Mesothelial cell of epicardium (in vitro differentiated cells): ENCODE measurements at regions not wholly inside any gene's neighbourhood (a gene's known extent, or its start where the extent isn't known, plus 50 kb on each side); places are given as distances from the start of the nearest gene placed in this dataset.

Experiments
- DNase-seq, 2 experiments: peaks; one replicate each; pipeline ENCODE4 v3.0.0; 2021; ENCODE audit warnings: low spot score in 2 of 2; ENCODE audit not compliant: unreplicated experiment in 2 of 2
- H3K27ac Mint-ChIP-seq: 2 replicates; pipeline ENCODE4 v1.8.0; 2021; ENCODE audit warnings: mixed read lengths
- H3K27me3 Mint-ChIP-seq: 2 replicates; pipeline ENCODE4 v1.8.0; 2021; ENCODE audit warnings: low read depth, mixed read lengths
- H3K36me3 Mint-ChIP-seq: 2 replicates; pipeline ENCODE4 v1.8.0; 2021; ENCODE audit warnings: mixed read lengths
- H3K4me1 Mint-ChIP-seq: 2 replicates; pipeline ENCODE4 v1.8.0; 2021; ENCODE audit warnings: mixed read lengths
- H3K4me3 Mint-ChIP-seq: 2 replicates; pipeline ENCODE4 v1.8.0; 2021; ENCODE audit warnings: mild to moderate bottlenecking, moderate library complexity, mixed read lengths
- H3K9me3 Mint-ChIP-seq: 2 replicates; pipeline ENCODE4 v1.8.0; 2021; ENCODE audit warnings: mixed read lengths
- TF ChIP-seq, protein P1 (sequence below): fragments of 200-600 bp; sonication (generic); IDR thresholded peaks from one replicate; pipeline ENCODE4 v1.5.0; 2021; ENCODE audit warnings: antibody characterized with exemption; ENCODE audit not compliant: unreplicated experiment

DNA sequence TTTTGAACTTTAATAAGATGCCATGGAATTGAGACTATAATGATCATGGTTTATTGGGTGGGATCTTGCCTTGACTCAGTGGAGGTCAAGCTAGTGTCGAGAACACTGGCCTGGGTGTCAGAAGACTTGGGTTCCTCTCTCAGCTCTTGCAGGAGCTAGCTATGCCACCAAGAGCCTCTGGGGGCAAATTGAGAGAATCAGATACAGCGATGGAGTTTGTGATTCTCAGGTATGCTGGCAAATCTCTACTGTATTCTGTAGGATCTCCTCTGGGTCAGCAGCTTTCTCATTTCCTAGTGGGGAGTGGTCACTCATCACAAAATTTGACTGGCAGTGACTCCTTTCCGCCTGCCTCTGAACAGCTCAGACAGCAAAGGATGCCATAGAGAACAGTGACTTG lies 477.0 kb downstream of the RNF144A start:
- H3K4me1 Mint-ChIP-seq = peaks cover 10% of the 10 kb centered on the region

DNA sequence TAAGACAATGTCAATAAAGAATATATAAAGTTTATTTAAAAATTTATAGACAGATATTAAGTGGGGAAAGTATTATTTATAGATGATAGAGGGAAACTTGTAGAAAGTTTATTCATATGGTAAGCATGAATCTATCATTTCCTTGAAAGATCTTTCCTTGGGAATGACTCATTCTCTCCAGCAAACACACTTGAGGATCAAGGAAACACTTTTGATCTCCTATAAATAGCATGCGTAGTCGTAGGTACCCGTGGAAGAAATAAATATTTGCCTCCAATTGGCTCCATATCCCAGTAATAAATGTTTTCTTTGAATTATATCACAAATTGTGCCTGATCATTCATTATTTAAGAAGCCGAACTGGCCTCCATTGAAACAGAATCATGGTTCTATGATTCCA lies 483.4 kb downstream of the RNF144A start:
- Mint-ChIP-seq H3K27ac (no peak overlapping the region), H3K27me3 (no peaks in the 10 kb centered on the region), H3K36me3 (no peaks in the 10 kb centered on the region), H3K9me3 (no peaks in the 10 kb centered on the region), H3K4me3 (no peak overlapping the region), H3K4me1 (peaks cover 26% of the 10 kb centered on the region)
- no peak for DNase-seq
- TF ChIP-seq, protein P1, sequence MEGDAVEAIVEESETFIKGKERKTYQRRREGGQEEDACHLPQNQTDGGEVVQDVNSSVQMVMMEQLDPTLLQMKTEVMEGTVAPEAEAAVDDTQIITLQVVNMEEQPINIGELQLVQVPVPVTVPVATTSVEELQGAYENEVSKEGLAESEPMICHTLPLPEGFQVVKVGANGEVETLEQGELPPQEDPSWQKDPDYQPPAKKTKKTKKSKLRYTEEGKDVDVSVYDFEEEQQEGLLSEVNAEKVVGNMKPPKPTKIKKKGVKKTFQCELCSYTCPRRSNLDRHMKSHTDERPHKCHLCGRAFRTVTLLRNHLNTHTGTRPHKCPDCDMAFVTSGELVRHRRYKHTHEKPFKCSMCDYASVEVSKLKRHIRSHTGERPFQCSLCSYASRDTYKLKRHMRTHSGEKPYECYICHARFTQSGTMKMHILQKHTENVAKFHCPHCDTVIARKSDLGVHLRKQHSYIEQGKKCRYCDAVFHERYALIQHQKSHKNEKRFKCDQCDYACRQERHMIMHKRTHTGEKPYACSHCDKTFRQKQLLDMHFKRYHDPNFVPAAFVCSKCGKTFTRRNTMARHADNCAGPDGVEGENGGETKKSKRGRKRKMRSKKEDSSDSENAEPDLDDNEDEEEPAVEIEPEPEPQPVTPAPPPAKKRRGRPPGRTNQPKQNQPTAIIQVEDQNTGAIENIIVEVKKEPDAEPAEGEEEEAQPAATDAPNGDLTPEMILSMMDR = no peak

More for the DNA sequence above, 477.0 kb downstream of the RNF144A start:
- TF ChIP-seq, protein P1 = no peak
- Mint-ChIP-seq H3K9me3 (no peaks in the 10 kb centered on the region), H3K27ac (no peak overlapping the region), H3K4me3 (no peak overlapping the region), H3K27me3 (no peaks in the 10 kb centered on the region), H3K36me3 (no peaks in the 10 kb centered on the region)
- no peak for DNase-seq

DNA sequence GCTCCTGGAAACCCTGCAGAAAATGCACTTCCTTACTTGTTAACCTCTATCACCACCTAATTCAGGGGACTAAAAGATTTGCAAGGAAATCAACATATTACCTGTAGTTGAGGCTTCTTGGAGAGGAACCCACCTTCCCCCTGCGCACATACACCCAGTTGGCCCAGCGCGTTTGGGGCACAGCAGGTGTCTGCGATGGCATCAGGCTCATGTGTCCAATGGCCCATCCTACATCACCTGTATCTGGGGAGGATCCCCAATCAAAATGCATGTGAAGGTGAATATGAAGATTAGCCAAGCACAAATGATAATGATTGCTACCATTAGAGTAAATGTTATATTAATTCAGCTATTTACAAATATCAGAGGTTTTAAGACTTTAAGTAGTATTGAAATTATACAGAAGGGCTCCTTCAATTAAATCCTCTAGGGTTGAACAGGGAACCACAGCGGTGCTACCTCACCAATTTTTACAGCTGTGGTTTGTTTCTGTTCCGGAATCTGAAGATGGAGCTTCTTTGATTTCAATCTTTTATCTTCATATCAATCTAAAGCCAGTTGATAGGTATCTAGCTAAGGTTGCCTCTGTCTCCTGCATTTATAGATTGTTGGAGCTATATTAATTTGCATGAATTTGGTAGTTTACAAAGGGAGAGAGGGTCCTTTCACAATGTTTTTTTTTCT lies 486.0 kb downstream of the RNF144A start:
- Mint-ChIP-seq H3K9me3 (no peaks in the 10 kb centered on the region), H3K4me3 (no peak overlapping the region), H3K27me3 (no peaks in the 10 kb centered on the region), H3K27ac (no peak overlapping the region), H3K36me3 (no peaks in the 10 kb centered on the region), H3K4me1 (peaks cover 33% of the 10 kb centered on the region)
- TF ChIP-seq, protein P1 = no peak
- no peak for DNase-seq

DNA sequence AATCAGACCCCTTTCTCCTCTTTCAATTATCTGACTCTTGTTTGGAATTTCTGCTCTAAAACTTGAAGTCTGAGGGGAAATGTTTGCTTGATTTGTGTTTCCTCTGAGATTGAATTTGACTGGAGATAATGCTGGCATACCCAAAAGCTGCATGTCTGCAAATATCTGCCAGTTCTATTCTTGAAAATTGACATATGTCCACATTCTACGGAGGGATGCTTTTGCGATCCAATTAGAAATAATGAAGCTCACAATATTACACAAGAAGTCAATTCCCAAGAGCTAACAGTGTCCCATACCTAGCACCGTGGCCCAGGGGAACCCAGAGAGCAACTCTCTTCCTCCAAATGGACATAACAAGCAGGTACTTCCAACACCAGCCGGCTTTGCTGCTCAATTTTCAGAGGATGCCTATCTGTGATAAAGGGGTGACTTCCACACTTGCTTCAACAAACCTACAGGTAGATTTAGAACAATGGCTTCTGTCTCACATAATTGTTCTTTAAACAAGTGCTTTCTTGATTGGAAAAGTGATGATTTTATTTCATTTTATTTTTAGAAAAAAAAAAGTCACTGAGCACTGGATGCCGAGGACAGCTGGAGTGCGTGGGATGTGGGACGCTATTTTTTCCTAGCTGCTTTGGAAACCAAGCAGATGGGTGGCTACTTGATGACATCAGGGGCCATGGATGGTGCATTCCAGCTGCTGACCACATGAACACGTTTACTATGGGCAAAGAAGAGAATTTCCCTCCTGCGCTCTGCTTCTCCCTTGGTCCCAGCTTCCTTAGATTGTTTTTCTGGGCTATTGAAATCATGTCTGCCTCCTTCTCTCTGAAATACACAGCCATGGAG lies 488.9 kb downstream of the RNF144A start:
- H3K36me3 Mint-ChIP-seq = no peaks in the 10 kb centered on the region
- H3K4me1 Mint-ChIP-seq = peaks cover 31% of the 10 kb centered on the region
- no peaks in the 10 kb centered on the region for H3K9me3 Mint-ChIP-seq
- no peak overlapping the region for H3K27ac Mint-ChIP-seq
- no peak for DNase-seq
- H3K27me3 Mint-ChIP-seq = peaks cover 3% of the 10 kb centered on the region
- H3K4me3 Mint-ChIP-seq = no peak overlapping the region
- TF ChIP-seq, protein P1 = no peak

DNA sequence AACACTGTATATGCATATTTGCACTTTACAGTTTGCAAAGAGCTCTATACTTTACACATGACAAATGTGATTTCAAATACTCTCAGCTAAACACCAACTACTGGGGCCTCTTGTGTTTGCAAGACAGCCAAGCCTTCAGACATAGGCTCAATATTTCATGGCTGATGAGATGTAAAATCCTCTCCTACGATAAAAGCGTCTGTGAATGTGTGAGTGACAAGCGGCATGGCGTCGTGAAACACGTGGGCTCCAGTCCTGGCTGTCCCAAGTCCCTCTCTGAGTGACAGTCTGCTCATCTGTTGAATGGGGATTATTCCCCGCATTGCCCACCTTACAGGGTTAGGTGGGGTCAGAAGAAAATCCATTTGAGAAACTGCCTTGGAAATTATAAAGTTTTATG lies 489.8 kb downstream of the RNF144A start:
- DNase-seq = no peak
- Mint-ChIP-seq H3K27ac (no peak overlapping the region), H3K9me3 (no peaks in the 10 kb centered on the region), H3K4me3 (no peak overlapping the region), H3K4me1 (peaks cover 27% of the 10 kb centered on the region), H3K27me3 (peaks cover 6% of the 10 kb centered on the region), H3K36me3 (no peaks in the 10 kb centered on the region)
- TF ChIP-seq, protein P1 = no peak
